A549 (cell line): ENCODE measurements at regions not wholly inside any gene's neighbourhood (a gene's known extent, or its start where the extent isn't known, plus 50 kb on each side); places are given as distances from the start of the nearest gene placed in this dataset.

Source experiments
- ATAC-seq, 2 experiments: fragments of 200-7000 bp in 1 of 2; fragments of >200 bp in 1 of 2; cut with Nextera tagmentation in 1 of 2; cut with Tn5 transposase in 1 of 2; 3 replicates each; pipeline versions ENCODE4 v1.8.0 to v1.9.1; 2018 to 2020; ENCODE audit warnings: mild to moderate bottlenecking in 1 of 2, moderate library complexity in 1 of 2
- CTCF ChIA-PET: fragments of 300-600 bp; sonication (Branson Sonifier 250); formaldehyde crosslinking; extraction: SDS; loops from one replicate; lab custom pipeline; 2021; ENCODE audit warnings: antibody characterized with exemption, inconsistent platforms; lab: Yijun Ruan, JAX
- POLR2A ChIA-PET: fragments of 350-600 bp; formaldehyde crosslinking; extraction: SDS; loops from one replicate; lab custom pipeline; 2021; ENCODE audit warnings: antibody characterized with exemption, inconsistent platforms; lab: Yijun Ruan, JAX
- DNase-seq, 2 experiments: peaks; one replicate each; pipeline versions ENCODE4 v3.0.0 to v3.0.0-alpha.2; 2011 to 2016; ENCODE audit warnings: low read depth in 1 of 2, low spot score in 1 of 2
- FAIRE-seq: peaks from 2 replicates; lab custom pipeline; 2011; peaks lifted over from hg19 to GRCh38; lab: Jason Lieb, UNC
- H3K27ac ChIP-seq, 2 experiments: fragments of >200 bp; sonication (Bioruptor Twin); formaldehyde crosslinking; 3 replicates each; pipeline ENCODE4 v1.5.1; 2016 to 2017
- H3K4me1 ChIP-seq: fragments of >200 bp; sonication (Bioruptor Twin); formaldehyde crosslinking; 3 replicates; pipeline ENCODE4 v1.6.1; 2016
- H3K4me2 ChIP-seq: fragments of >200 bp; sonication (Bioruptor Twin); formaldehyde crosslinking; 3 replicates; pipeline ENCODE4 v1.6.1; 2016
- H3K4me3 ChIP-seq: fragments of >200 bp; sonication (Bioruptor Twin); formaldehyde crosslinking; 3 replicates; pipeline ENCODE4 v1.5.1; 2016
- H3K9me3 ChIP-seq: fragments of >200 bp; sonication (Bioruptor Twin); formaldehyde crosslinking; 3 replicates; pipeline ENCODE4 v1.6.1; 2016
- CEBPB ChIP-seq, 2 experiments: fragments of >200 bp in 1 of 2; sonication (Bioruptor Twin) in 1 of 2; formaldehyde crosslinking in 1 of 2; IDR thresholded peaks; 2 replicates each; pipeline ENCODE4 v1.6.1; 2012 to 2016
- CHD2 ChIP-seq: fragments of 150-350 bp; IDR thresholded peaks from 2 replicates; pipeline ENCODE4 v1.6.1; 2014; ENCODE audit warnings: low read length; ENCODE audit not compliant: partially characterized antibody
- EHMT2 ChIP-seq: fragments of 200-600 bp; sonication (generic); IDR thresholded peaks from 2 replicates; pipeline ENCODE4 v1.6.1; 2016; ENCODE audit warnings: antibody characterized with exemption, low read depth, mild to moderate bottlenecking, moderate library complexity
- ESRRA ChIP-seq: fragments of 150-350 bp; IDR thresholded peaks from 2 replicates; pipeline ENCODE4 v1.6.1; 2014; ENCODE audit warnings: mild to moderate bottlenecking, low read length, borderline replicate concordance
- FOXS1 ChIP-seq: fragments of 250-450 bp; sonication (Bioruptor Pico); IDR thresholded peaks from 2 replicates; pipeline ENCODE4 v1.5.0; 2020; ENCODE audit warnings: mild to moderate bottlenecking, moderate library complexity
- GATA3 ChIP-seq: IDR thresholded peaks from 2 replicates; pipeline ENCODE4 v1.6.1; 2012; ENCODE audit warnings: borderline replicate concordance
- HDAC2 ChIP-seq: fragments of 200-600 bp; sonication (generic); IDR thresholded peaks from 2 replicates; pipeline ENCODE4 v1.6.1; 2016
- HEYL ChIP-seq: fragments of 250-450 bp; sonication (Bioruptor Pico); IDR thresholded peaks from 2 replicates; pipeline ENCODE4 v1.8.0; 2021; ENCODE audit warnings: mild to moderate bottlenecking, moderate library complexity
- HOXA7 ChIP-seq: fragments of 250-450 bp; sonication (Bioruptor Pico); IDR thresholded peaks from 2 replicates; pipeline ENCODE4 v1.5.0; 2020; ENCODE audit warnings: mild to moderate bottlenecking, moderate library complexity
- HOXB13 ChIP-seq: fragments of 250-450 bp; sonication (Bioruptor Pico); IDR thresholded peaks from 2 replicates; pipeline ENCODE4 v1.5.0; 2020; ENCODE audit warnings: low read depth, mild to moderate bottlenecking, moderate library complexity
- MAZ ChIP-seq: fragments of 150-350 bp; IDR thresholded peaks from 2 replicates; pipeline ENCODE4 v1.6.1; 2014; ENCODE audit warnings: antibody characterized with exemption, low read depth, low read length, borderline replicate concordance
- MYC ChIP-seq: IDR thresholded peaks from 2 replicates; pipeline ENCODE4 v1.6.1; 2012; ENCODE audit warnings: mild to moderate bottlenecking, inconsistent platforms, low read length, improper control_type of control experiment, borderline replicate concordance
- POLR2A ChIP-seq: IDR thresholded peaks from 2 replicates; pipeline ENCODE4 v1.6.1; 2012; ENCODE audit warnings: mild to moderate bottlenecking, low read length
- POLR2AphosphoS2 ChIP-seq: conservative IDR thresholded peaks from 2 replicates; pipeline ENCODE4 v1.6.1; 2012; ENCODE audit warnings: low read length, improper control_type of control experiment, inconsistent platforms
- RAD21 ChIP-seq, 2 experiments: fragments of >200 bp in 1 of 2; sonication (Bioruptor Twin) in 1 of 2; formaldehyde crosslinking in 1 of 2; IDR thresholded peaks in 1 of 2; conservative IDR thresholded peaks in 1 of 2; 2 replicates in 1 of 2; 3 replicates in 1 of 2; pipeline ENCODE4 v1.6.1; 2012 to 2018; ENCODE audit warnings: inconsistent platforms in 1 of 2
- RARB ChIP-seq: fragments of 250-450 bp; sonication (Bioruptor Pico); IDR thresholded peaks from 2 replicates; pipeline ENCODE4 v1.8.0; 2021; ENCODE audit warnings: mild to moderate bottlenecking, moderate library complexity
- RFX5 ChIP-seq: fragments of 450-650 bp; IDR thresholded peaks from 2 replicates; pipeline ENCODE4 v1.7.1; 2014; ENCODE audit warnings: antibody characterized with exemption, mild to moderate bottlenecking, moderate library complexity
- TP53 ChIP-seq: fragments of 250-450 bp; sonication (Bioruptor Pico); IDR thresholded peaks from 2 replicates; pipeline ENCODE4 v1.5.0; 2021; ENCODE audit warnings: mild to moderate bottlenecking, moderate library complexity
- ZC3H11A ChIP-seq: fragments of 450-650 bp; IDR thresholded peaks from 2 replicates; pipeline ENCODE4 v1.6.1; 2014; ENCODE audit warnings: antibody characterized with exemption, mild to moderate bottlenecking
- ZNF302 ChIP-seq: fragments of 250-450 bp; sonication (Bioruptor Pico); IDR thresholded peaks from 2 replicates; pipeline ENCODE4 v1.9.0; 2021; ENCODE audit warnings: inconsistent platforms, mild to moderate bottlenecking, moderate library complexity
- ZSCAN20 ChIP-seq: fragments of 250-450 bp; sonication (Bioruptor Pico); IDR thresholded peaks from 2 replicates; pipeline ENCODE4 v1.8.0; 2022; ENCODE audit warnings: mild to moderate bottlenecking, moderate library complexity
- WGBS: methylation state at CpG from one replicate; pipeline ENCODE4 v1.1.6; 2017; ENCODE audit errors: missing lambda C conversion rate; 5-methylcytosine and 5-hydroxymethylcytosine counted together
- TF ChIP-seq, protein P1 (sequence below): fragments of 250-450 bp; sonication (Bioruptor Pico); IDR thresholded peaks from 2 replicates; pipeline ENCODE4 v1.5.0; 2021; ENCODE audit warnings: mild to moderate bottlenecking, moderate library complexity, borderline replicate concordance
- TF ChIP-seq, protein P2 (sequence below): fragments of 450-650 bp; IDR thresholded peaks from 2 replicates; pipeline ENCODE4 v1.6.1; 2014; ENCODE audit warnings: antibody characterized with exemption
- TF ChIP-seq, protein P3 (sequence below): IDR thresholded peaks from 2 replicates; pipeline ENCODE4 v1.6.1; 2012; ENCODE audit warnings: low read depth, borderline replicate concordance
- TF ChIP-seq, protein P4 (sequence below): fragments of 250-450 bp; sonication (Bioruptor Pico); IDR thresholded peaks from 2 replicates; pipeline ENCODE4 v1.5.0; 2020; ENCODE audit warnings: low read depth, mild to moderate bottlenecking, moderate library complexity
- TF ChIP-seq, protein P5 (sequence below): IDR thresholded peaks from 2 replicates; pipeline ENCODE4 v1.6.1; 2012

DNA sequence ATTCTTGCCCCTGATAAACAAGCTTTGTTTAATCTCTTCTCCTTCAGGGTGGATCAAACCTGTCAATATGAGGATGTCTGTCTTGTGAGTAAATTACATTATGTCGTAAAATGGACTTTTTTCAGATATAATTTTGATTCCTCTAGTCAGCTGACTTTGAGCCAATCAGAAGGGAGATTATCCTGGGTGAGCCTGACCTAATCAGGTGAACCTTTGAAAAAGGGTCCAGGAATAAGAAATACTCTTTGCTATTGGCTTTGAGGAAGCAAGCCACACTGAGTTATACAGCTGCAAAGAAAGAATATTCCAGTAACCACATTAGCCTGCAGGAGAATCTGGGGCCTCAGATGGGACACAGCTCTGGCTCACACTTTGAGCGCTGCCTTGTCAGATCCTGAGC, 304.3 kb upstream of the ARRDC3 start:
- no peak for FAIRE-seq
- TF ChIP-seq CHD2, result no peak
- TF ChIP-seq RFX5, result no peak
- TF ChIP-seq, protein P1, sequence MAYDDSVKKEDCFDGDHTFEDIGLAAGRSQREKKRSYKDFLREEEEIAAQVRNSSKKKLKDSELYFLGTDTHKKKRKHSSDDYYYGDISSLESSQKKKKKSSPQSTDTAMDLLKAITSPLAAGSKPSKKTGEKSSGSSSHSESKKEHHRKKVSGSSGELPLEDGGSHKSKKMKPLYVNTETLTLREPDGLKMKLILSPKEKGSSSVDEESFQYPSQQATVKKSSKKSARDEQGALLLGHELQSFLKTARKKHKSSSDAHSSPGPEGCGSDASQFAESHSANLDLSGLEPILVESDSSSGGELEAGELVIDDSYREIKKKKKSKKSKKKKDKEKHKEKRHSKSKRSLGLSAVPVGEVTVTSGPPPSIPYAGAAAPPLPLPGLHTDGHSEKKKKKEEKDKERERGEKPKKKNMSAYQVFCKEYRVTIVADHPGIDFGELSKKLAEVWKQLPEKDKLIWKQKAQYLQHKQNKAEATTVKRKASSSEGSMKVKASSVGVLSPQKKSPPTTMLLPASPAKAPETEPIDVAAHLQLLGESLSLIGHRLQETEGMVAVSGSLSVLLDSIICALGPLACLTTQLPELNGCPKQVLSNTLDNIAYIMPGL (CRISPR knock-in tag), result no peak
- no peak for TF ChIP-seq MYC
- no peak for TF ChIP-seq ZNF302 (CRISPR knock-in tag)
- TF ChIP-seq, protein P2, sequence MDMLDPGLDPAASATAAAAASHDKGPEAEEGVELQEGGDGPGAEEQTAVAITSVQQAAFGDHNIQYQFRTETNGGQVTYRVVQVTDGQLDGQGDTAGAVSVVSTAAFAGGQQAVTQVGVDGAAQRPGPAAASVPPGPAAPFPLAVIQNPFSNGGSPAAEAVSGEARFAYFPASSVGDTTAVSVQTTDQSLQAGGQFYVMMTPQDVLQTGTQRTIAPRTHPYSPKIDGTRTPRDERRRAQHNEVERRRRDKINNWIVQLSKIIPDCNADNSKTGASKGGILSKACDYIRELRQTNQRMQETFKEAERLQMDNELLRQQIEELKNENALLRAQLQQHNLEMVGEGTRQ, result no peak
- no peak for TF ChIP-seq POLR2AphosphoS2
- TF ChIP-seq HOXB13 (CRISPR knock-in tag), result no peak
- no peak for TF ChIP-seq HDAC2
- TF ChIP-seq ZC3H11A, result no peak
- TF ChIP-seq HOXA7 (CRISPR knock-in tag), result no peak
- Histone ChIP-seq H3K27ac (no peak overlapping the region), H3K4me2 (no peak overlapping the region), H3K9me3 (no peaks in the 10 kb centered on the region), H3K4me3 (no peak overlapping the region), H3K4me1 (no peaks in the 10 kb centered on the region)
- 57% methylated on average over 2 of the region's 2 CpGs for WGBS
- CTCF ChIA-PET, result no interaction called here
- DNase-seq, result no peak
- ATAC-seq, result no peak
- POLR2A ChIA-PET, result no interaction called here

DNA sequence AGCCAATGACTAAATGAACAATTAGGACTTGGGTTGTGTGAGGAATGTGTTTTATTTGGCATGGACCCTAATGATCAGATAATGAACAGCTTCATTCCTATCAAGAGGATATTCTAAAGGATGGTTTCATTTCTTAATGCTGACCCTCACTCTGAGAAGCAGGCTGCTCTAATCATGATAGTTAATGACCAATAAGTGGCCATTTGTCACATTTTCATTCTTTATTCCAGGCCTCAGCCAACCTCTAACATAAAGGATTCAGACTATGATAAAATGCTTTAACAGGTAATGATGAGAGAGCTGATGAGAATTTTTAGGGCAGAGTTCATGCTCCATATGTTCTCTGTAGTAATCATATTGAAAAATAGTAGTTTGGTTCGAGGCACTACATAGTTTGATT, 301.5 kb upstream of the ARRDC3 start:
- TF ChIP-seq, protein P3, sequence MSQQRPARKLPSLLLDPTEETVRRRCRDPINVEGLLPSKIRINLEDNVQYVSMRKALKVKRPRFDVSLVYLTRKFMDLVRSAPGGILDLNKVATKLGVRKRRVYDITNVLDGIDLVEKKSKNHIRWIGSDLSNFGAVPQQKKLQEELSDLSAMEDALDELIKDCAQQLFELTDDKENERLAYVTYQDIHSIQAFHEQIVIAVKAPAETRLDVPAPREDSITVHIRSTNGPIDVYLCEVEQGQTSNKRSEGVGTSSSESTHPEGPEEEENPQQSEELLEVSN, result no peak
- TF ChIP-seq EHMT2, result no peak
- TF ChIP-seq ZSCAN20 (CRISPR knock-in tag), result no peak
- TF ChIP-seq, protein P4, sequence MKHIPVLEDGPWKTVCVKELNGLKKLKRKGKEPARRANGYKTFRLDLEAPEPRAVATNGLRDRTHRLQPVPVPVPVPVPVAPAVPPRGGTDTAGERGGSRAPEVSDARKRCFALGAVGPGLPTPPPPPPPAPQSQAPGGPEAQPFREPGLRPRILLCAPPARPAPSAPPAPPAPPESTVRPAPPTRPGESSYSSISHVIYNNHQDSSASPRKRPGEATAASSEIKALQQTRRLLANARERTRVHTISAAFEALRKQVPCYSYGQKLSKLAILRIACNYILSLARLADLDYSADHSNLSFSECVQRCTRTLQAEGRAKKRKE (CRISPR knock-in tag), result no peak
- no peak for TF ChIP-seq FOXS1
- TF ChIP-seq HOXA7 (CRISPR knock-in tag), result no peak
- TF ChIP-seq HEYL (CRISPR knock-in tag), result no peak
- no peak for TF ChIP-seq HDAC2
- TF ChIP-seq GATA3, result no peak
- ATAC-seq (no peak), FAIRE-seq (no peak), DNase-seq (no peak)
- Histone ChIP-seq H3K4me2 (no peak overlapping the region), H3K4me3 (no peak overlapping the region), H3K9me3 (no peaks in the 10 kb centered on the region), H3K4me1 (no peaks in the 10 kb centered on the region), H3K27ac (no peak overlapping the region)
- CTCF ChIA-PET, result no interaction called here
- POLR2A ChIA-PET, result no interaction called here
- WGBS, result 33% methylated on average over 1 of the region's 1 CpG

DNA sequence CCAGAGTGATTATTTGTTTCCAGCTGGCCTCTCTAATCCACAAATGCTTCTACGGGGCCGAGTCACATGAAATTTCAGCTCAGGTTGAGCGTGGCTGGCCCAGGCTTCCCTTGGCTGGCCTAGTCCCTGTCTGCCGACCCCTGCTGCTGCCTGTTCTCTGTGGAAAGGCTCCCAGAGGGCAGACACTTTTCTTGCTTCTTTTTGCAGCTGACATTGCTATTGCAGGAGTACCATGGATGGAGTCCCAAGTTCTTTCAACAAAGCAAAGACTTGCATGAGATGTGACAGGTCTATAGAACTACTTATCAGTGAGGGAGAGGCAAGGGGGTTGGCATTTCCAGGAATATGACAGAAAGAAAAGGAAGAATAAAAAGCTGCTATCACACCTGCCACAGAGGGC, 287.4 kb upstream of the ARRDC3 start:
- POLR2A ChIA-PET, result no interaction called here
- no peaks in the 10 kb centered on the region for H3K4me1 ChIP-seq

More for the DNA sequence above, 287.4 kb upstream of the ARRDC3 start:
- no peak for DNase-seq
- Histone ChIP-seq H3K4me3 (no peak overlapping the region), H3K9me3 (no peaks in the 10 kb centered on the region), H3K4me2 (no peak overlapping the region), H3K27ac (no peak overlapping the region)
- TF ChIP-seq RARB, result no peak
- no peak for TF ChIP-seq RAD21 (conservative IDR thresholded peaks at IDR 0.05 in 1 of 2, IDR thresholded peaks at IDR 0.05 in 1 of 2)
- TF ChIP-seq, protein P5, sequence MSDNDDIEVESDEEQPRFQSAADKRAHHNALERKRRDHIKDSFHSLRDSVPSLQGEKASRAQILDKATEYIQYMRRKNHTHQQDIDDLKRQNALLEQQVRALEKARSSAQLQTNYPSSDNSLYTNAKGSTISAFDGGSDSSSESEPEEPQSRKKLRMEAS, result no peak
- no peak for TF ChIP-seq HOXA7 (CRISPR knock-in tag)
- TF ChIP-seq EHMT2, result no peak
- no peak for TF ChIP-seq TP53
- no peak for TF ChIP-seq CHD2
- no peak for TF ChIP-seq MAZ
- TF ChIP-seq CEBPB (IDR thresholded peaks at IDR 0.05), result no peak
- TF ChIP-seq POLR2A, result no peak
- TF ChIP-seq MYC, result no peak
- no peak for TF ChIP-seq HDAC2
- TF ChIP-seq GATA3, result no peak
- TF ChIP-seq ESRRA, result no peak
- no peak for ATAC-seq
- no peak for FAIRE-seq
- CTCF ChIA-PET, result interaction anchor here (0.7 kb wide), 1 partner anchor 345 kb away, joined by 3 read pairs; no protein-coding TSS in a partner anchor
- 44% methylated on average over 4 of the region's 4 CpGs for WGBS
